ENCODE measurements at regions not wholly inside any gene's neighbourhood (a gene's known extent, or its start where the extent isn't known, plus 50 kb on each side); places are given as distances from the start of the nearest gene placed in this dataset.

GRCh38 chr18:78518805-78519204, 460.8 kb upstream of the SALL3 start:
- TF ChIP-seq, protein P1, sequence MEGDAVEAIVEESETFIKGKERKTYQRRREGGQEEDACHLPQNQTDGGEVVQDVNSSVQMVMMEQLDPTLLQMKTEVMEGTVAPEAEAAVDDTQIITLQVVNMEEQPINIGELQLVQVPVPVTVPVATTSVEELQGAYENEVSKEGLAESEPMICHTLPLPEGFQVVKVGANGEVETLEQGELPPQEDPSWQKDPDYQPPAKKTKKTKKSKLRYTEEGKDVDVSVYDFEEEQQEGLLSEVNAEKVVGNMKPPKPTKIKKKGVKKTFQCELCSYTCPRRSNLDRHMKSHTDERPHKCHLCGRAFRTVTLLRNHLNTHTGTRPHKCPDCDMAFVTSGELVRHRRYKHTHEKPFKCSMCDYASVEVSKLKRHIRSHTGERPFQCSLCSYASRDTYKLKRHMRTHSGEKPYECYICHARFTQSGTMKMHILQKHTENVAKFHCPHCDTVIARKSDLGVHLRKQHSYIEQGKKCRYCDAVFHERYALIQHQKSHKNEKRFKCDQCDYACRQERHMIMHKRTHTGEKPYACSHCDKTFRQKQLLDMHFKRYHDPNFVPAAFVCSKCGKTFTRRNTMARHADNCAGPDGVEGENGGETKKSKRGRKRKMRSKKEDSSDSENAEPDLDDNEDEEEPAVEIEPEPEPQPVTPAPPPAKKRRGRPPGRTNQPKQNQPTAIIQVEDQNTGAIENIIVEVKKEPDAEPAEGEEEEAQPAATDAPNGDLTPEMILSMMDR (IDR thresholded peaks at IDR 0.05), result no peak
- TF ChIP-seq POLR2A (IDR thresholded peaks at IDR 0.05), result no peak
- no peak for TF ChIP-seq EP300 (IDR thresholded peaks at IDR 0.05; ENCODE audit: low read depth)
- TF ChIP-seq POLR2AphosphoS5 (IDR thresholded peaks at IDR 0.05), result no peak
